Thyroid gland (tissue), 4 donors: ENCODE measurements at regions not wholly inside any gene's neighbourhood (a gene's known extent, or its start where the extent isn't known, plus 50 kb on each side); places are given as distances from the start of the nearest gene placed in this dataset.

Experiments
- POLR2A ChIP-seq, 2 donors: fragments of 450-650 bp; IDR thresholded peaks; one replicate each; pipeline ENCODE4 v1.6.1; 2017; ENCODE audit warnings: antibody characterized with exemption in 2 of 2, mild to moderate bottlenecking in 2 of 2, moderate library complexity in 1 of 2
- TF ChIP-seq, protein P1 (sequence below), 6 experiments: fragments of 200-600 bp in 3 of 6; fragments of 450-650 bp in 3 of 6; sonication (generic) in 3 of 6; IDR thresholded peaks; one replicate each; pipeline ENCODE4 v1.5.1; 2016 to 2019; ENCODE audit warnings: antibody characterized with exemption in 6 of 6, mild to moderate bottlenecking in 2 of 6, inconsistent platforms in 1 of 6, moderate library complexity in 1 of 6

DNA sequence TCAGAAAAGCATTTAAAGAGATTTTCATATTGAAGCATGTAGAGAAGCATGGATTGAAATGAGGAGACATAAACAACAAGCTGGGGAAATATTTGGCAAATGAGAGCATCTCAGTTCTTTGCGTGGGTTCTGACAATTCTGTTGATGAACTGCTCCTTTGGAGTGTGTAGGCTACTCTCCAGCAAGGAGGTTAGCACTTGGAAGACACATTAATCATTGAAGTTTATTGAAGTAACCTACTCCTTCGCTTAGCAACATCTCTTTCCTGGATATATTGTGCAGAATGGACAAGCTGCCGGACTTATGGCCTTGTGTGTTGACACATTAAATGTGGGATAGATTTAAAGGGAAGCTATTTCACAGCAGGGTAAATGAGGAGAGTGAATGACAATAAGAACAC, 354.5 kb upstream of the VWC2 start:
- TF ChIP-seq, protein P1, sequence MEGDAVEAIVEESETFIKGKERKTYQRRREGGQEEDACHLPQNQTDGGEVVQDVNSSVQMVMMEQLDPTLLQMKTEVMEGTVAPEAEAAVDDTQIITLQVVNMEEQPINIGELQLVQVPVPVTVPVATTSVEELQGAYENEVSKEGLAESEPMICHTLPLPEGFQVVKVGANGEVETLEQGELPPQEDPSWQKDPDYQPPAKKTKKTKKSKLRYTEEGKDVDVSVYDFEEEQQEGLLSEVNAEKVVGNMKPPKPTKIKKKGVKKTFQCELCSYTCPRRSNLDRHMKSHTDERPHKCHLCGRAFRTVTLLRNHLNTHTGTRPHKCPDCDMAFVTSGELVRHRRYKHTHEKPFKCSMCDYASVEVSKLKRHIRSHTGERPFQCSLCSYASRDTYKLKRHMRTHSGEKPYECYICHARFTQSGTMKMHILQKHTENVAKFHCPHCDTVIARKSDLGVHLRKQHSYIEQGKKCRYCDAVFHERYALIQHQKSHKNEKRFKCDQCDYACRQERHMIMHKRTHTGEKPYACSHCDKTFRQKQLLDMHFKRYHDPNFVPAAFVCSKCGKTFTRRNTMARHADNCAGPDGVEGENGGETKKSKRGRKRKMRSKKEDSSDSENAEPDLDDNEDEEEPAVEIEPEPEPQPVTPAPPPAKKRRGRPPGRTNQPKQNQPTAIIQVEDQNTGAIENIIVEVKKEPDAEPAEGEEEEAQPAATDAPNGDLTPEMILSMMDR (IDR thresholded peaks at IDR 0.05) = no peak
- TF ChIP-seq POLR2A (IDR thresholded peaks at IDR 0.05) = no peak
